OCI-LY3 (cell line): ENCODE measurements at regions not wholly inside any gene's neighbourhood (a gene's known extent, or its start where the extent isn't known, plus 50 kb on each side); places are given as distances from the start of the nearest gene placed in this dataset.

Experiments used
- H2AFZ ChIP-seq: fragments of 200-600, 300-600 bp; shearing (Covaris generic); 2 replicates; pipeline ENCODE4 v1.6.0; 2014; ENCODE audit warnings: antibody characterized with exemption, low read depth, low read length
- H3K27ac ChIP-seq: fragments of 200-600, 300-600 bp; sonication (generic); 2 replicates; pipeline ENCODE4 v1.5.1; 2014; ENCODE audit warnings: mild to moderate bottlenecking, low read length, moderate library complexity, mixed read lengths
- H3K27me3 ChIP-seq: fragments of 200-600, 300-600 bp; sonication (generic); 2 replicates; pipeline ENCODE4 v1.6.1; 2014; ENCODE audit warnings: low read depth, low read length, mixed read lengths
- H3K36me3 ChIP-seq: fragments of 200-600, 300-600 bp; sonication (generic); replicated peaks from 2 replicates; pipeline ENCODE3; 2014; ENCODE audit warnings: low read depth, low read length, mixed read lengths
- H3K4me1 ChIP-seq: fragments of 300-600, 200-600 bp; sonication (generic); 2 replicates; pipeline ENCODE4 v1.6.1; 2014; ENCODE audit warnings: low read length, mixed read lengths
- H3K4me2 ChIP-seq: fragments of 200-600, 300-600 bp; sonication (generic); 2 replicates; pipeline ENCODE4 v1.6.1; 2014; ENCODE audit warnings: low read length, mixed read lengths
- H3K4me3 ChIP-seq: fragments of 300-600, 200-600 bp; sonication (generic); 2 replicates; pipeline ENCODE4 v1.5.1; 2014; ENCODE audit warnings: antibody characterized with exemption, mild to moderate bottlenecking, low read length, moderate library complexity
- H3K79me2 ChIP-seq: fragments of 300-600, 200-600 bp; shearing (Covaris generic); 2 replicates; pipeline ENCODE4 v1.6.1; 2014; ENCODE audit warnings: mild to moderate bottlenecking, low read length, mixed read lengths
- H3K9ac ChIP-seq: fragments of 300-600, 200-600 bp; shearing (Covaris generic); 2 replicates; pipeline ENCODE4 v1.6.0; 2014; ENCODE audit warnings: mild to moderate bottlenecking, low read length, moderate library complexity
- H3K9me3 ChIP-seq: fragments of 200-600, 300-600 bp; shearing (Covaris generic); 2 replicates; pipeline ENCODE4 v1.6.1; 2014; ENCODE audit warnings: low read length, mixed read lengths; ENCODE audit not compliant: insufficient read depth
- H4K20me1 ChIP-seq: fragments of 200-600, 300-600 bp; sonication (generic); 2 replicates; pipeline ENCODE4 v1.6.1; 2016; ENCODE audit warnings: low read length, mixed read lengths; ENCODE audit not compliant: insufficient read depth
- EZH2phosphoT487 ChIP-seq: fragments of 200-600 bp; shearing (Covaris generic); IDR thresholded peaks from 2 replicates; pipeline ENCODE4 v1.6.1; 2018; ENCODE audit warnings: antibody characterized with exemption, mixed run types, low read depth
- TF ChIP-seq, protein P1 (sequence below): fragments of 200-600, 300-600 bp; sonication (generic); IDR thresholded peaks from 2 replicates; pipeline ENCODE4 v1.5.1; 2014; ENCODE audit warnings: antibody characterized with exemption, low read length, low read depth

DNA sequence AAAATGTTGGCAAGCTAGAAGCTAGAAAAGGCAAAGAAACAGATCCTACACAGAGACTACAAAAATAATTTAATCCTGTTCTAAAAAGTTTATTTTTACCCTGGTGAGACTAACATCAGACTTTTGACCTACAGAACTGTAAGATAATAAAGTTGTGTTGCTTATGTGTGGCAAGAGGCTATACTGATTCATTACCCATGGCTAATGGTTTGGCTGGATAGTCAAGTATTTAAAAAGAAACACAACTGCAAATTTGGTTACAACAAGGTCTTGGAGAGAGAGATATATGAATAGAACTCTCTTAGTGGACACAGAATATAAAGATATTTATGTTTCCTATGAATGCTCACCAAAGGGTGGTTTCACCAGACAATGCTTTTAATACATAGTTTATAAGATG is 364.2 kb upstream of the PLSCR5 start:
- H3K9me3 ChIP-seq, result no peaks in the 10 kb centered on the region
- H3K79me2 ChIP-seq, result no peaks in the 10 kb centered on the region
- H3K9ac ChIP-seq, result no peak overlapping the region
- H3K27ac ChIP-seq, result no peak overlapping the region
- no peaks in the 10 kb centered on the region for H3K36me3 ChIP-seq
- no peak overlapping the region for H2AFZ ChIP-seq
- no peak overlapping the region for H3K4me3 ChIP-seq
- TF ChIP-seq, protein P1, sequence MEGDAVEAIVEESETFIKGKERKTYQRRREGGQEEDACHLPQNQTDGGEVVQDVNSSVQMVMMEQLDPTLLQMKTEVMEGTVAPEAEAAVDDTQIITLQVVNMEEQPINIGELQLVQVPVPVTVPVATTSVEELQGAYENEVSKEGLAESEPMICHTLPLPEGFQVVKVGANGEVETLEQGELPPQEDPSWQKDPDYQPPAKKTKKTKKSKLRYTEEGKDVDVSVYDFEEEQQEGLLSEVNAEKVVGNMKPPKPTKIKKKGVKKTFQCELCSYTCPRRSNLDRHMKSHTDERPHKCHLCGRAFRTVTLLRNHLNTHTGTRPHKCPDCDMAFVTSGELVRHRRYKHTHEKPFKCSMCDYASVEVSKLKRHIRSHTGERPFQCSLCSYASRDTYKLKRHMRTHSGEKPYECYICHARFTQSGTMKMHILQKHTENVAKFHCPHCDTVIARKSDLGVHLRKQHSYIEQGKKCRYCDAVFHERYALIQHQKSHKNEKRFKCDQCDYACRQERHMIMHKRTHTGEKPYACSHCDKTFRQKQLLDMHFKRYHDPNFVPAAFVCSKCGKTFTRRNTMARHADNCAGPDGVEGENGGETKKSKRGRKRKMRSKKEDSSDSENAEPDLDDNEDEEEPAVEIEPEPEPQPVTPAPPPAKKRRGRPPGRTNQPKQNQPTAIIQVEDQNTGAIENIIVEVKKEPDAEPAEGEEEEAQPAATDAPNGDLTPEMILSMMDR, result no peak
- no peak overlapping the region for H3K4me2 ChIP-seq
- H4K20me1 ChIP-seq, result no peaks in the 10 kb centered on the region
- no peaks in the 10 kb centered on the region for H3K4me1 ChIP-seq
- no peaks in the 10 kb centered on the region for H3K27me3 ChIP-seq

- Histone ChIP-seq H3K36me3 (no peaks in the 10 kb centered on the region), H3K79me2 (no peaks in the 10 kb centered on the region), H4K20me1 (no peaks in the 10 kb centered on the region), H3K4me2 (no peak overlapping the region), H2AFZ (no peak overlapping the region), H3K4me3 (no peak overlapping the region), H3K9me3 (no peaks in the 10 kb centered on the region), H3K27ac (no peak overlapping the region), H3K27me3 (no peaks in the 10 kb centered on the region), H3K9ac (no peak overlapping the region), H3K4me1 (no peaks in the 10 kb centered on the region)
- TF ChIP-seq, protein P1, result no peak
- no peak for TF ChIP-seq EZH2phosphoT487
These were observed 363.1 kb upstream of the PLSCR5 start for GRCh38 chr3:146968204-146968651.

DNA sequence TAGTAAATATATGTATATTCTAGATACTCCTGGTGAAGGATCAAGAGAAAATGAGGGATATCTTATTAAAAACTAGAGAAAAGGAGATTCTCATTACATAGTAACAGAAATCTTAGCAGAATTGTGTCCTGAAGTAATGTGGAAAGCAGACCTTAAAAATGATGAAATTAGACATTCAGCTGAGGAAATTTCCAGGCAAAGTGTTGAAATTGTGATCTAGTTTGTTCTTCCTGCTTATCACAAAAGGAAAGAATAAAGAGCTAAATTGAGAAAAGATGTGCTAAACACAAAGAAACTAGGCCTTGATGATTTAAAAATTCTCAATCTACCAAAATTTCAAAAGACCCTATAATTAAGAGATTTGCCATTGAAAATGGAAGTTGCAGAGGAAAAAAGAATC is 362.6 kb upstream of the PLSCR5 start:
- no peaks in the 10 kb centered on the region for H3K4me1 ChIP-seq
- no peak for TF ChIP-seq EZH2phosphoT487
- H3K27me3 ChIP-seq, result no peaks in the 10 kb centered on the region
- no peaks in the 10 kb centered on the region for H3K36me3 ChIP-seq
- no peak overlapping the region for H3K4me2 ChIP-seq
- no peaks in the 10 kb centered on the region for H3K79me2 ChIP-seq
- H3K9ac ChIP-seq, result no peak overlapping the region
- no peak overlapping the region for H3K27ac ChIP-seq
- H2AFZ ChIP-seq, result no peak overlapping the region
- no peaks in the 10 kb centered on the region for H3K9me3 ChIP-seq
- H4K20me1 ChIP-seq, result no peaks in the 10 kb centered on the region
- H3K4me3 ChIP-seq, result no peak overlapping the region

GRCh38 chr3:146966124-146966523 is 361.0 kb upstream of the PLSCR5 start:
- no peaks in the 10 kb centered on the region for H4K20me1 ChIP-seq

More at GRCh38 chr3:146966124-146966523, 361.0 kb upstream of the PLSCR5 start:
- TF ChIP-seq, protein P1, result no peak
- no peak for TF ChIP-seq EZH2phosphoT487
- H3K9ac ChIP-seq, result no peak overlapping the region
- no peak overlapping the region for H3K27ac ChIP-seq
- H3K36me3 ChIP-seq, result no peaks in the 10 kb centered on the region
- no peaks in the 10 kb centered on the region for H3K9me3 ChIP-seq
- no peaks in the 10 kb centered on the region for H3K79me2 ChIP-seq
- no peak overlapping the region for H3K4me3 ChIP-seq
- no peak overlapping the region for H2AFZ ChIP-seq
- H3K4me1 ChIP-seq, result no peaks in the 10 kb centered on the region
- H3K27me3 ChIP-seq, result no peaks in the 10 kb centered on the region
- no peak overlapping the region for H3K4me2 ChIP-seq
